ENCODE measurements at regions not wholly inside any gene's neighbourhood (a gene's known extent, or its start where the extent isn't known, plus 50 kb on each side); places are given as distances from the start of the nearest gene placed in this dataset.
"Not testable (repeated sequence)": the region's sequence is repeated elsewhere in the genome, so short reads cannot be mapped to it uniquely, and the experiment has no call there.

DNA sequence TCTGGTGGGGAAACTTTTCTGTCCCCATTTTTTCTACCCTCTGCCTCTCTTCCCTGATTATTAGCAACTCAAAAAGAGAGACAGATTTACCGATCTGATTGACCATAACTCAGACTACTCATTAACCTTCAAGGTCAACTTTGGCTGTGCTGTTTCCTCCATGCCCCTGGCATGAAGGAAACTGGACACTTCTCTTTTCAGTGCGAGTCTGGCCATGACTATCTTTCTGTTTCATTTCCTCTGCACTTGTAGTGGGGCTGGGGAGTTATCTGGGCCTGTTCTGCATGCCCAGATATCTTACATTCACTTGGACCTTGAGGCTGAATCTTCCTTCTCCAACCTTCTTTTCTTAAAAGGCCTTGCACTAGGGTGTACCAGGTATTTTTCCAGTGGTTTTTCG is 76.9 kb upstream of the SLCO2A1 start:
- H3K27ac ChIP-seq: peak overlapping the region in 3 of 4 donors; percentile 37 to 49 (median 48)
- TF ChIP-seq POLR2A (IDR thresholded peaks at IDR 0.05) (no peak), CTCF (IDR thresholded peaks at IDR 0.05) (no peak)
- ATAC-seq (peak; percentile 77), DNase-seq (peak in 3 of 4 donors; percentile 17 to 38 (median 34))
- peaks cover 37% of the 10 kb centered on the region for H3K4me1 ChIP-seq
- no peaks in the 10 kb centered on the region for H3K9me3 ChIP-seq
- no peak overlapping the region for H3K4me3 ChIP-seq
- H3K27me3 ChIP-seq: no peaks in the 10 kb centered on the region
- 19 to 36% methylated on average over 3 of the region's 3 CpGs for WGBS, 2 donors
- intact Hi-C loops (cut with DNase I): no loop called here
- H3K36me3 ChIP-seq (replicated peaks in 1 of 2; ENCODE audit: insufficient read depth in 1 of 2, low read depth in 2 of 2): no peaks in the 10 kb centered on the region

DNA sequence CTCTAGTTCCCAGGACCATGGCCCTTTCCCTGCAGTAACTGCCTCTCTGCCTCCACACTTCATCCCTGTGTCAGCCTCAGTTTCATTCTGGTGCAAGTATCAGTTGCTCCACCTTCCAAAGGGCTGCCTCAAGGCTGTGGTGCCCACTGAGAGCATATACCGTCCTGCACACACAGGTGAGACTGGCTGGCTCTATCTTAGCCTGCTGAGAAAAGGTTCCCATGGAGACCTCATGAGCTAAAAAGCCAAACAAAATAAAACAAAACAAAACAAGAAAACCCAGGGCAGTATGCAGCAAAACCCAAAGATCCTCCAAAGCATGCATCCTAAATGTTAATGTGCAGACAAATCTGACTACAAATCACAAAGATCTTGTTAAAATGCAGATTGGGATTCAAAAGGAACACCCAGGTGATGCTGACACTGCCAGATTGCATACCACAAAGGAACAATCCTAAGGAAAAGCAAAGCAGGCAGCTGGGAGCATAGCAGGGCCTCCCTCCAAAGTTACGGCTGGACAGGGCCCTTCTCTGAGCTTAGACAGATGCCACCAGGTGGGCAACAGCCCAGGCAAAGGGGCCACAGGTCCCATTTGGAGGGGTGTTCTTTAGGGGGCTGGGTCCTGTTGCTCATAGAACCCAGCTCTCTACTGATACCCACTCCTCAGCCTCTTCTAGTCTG is 76.3 kb upstream of the SLCO2A1 start:
- intact Hi-C loops (cut with DNase I): no loop called here

DNA sequence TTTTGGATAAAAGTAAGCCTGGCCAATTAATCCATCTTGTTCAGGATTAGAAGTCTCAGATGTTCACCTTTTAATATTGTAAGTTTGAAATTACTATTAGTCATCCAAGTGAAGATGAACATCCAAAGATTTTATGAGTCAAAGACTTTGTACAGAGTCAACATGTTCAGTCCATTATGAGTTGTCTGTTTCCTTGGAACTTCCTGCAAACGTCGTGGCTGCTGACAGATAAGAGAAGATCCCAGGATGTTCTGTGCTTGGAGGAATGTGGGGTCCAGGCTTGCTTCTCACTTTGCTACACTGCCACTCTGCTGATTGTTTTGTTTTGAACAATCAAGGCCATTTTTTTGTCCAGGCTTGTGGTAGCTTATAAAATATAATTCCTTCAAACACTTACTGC is 74.3 kb upstream of the SLCO2A1 start:
- DNase-seq (no peak), ATAC-seq (no peak)
- TF ChIP-seq POLR2A (IDR thresholded peaks at IDR 0.05) (no peak), CTCF (IDR thresholded peaks at IDR 0.05) (no peak)
- WGBS, 2 donors: 57 to 61% methylated on average over 2 of the region's 2 CpGs
- H3K4me1 ChIP-seq: peaks cover 27% of the 10 kb centered on the region
- no peak overlapping the region for H3K4me3 ChIP-seq
- intact Hi-C loops (cut with DNase I): no loop called here
- no peaks in the 10 kb centered on the region for H3K9me3 ChIP-seq
- H3K27ac ChIP-seq: no peak overlapping the region
- no peaks in the 10 kb centered on the region for H3K36me3 ChIP-seq (replicated peaks in 1 of 2; ENCODE audit: insufficient read depth in 1 of 2, low read depth in 2 of 2)
- no peaks in the 10 kb centered on the region for H3K27me3 ChIP-seq

More for the DNA sequence above, 76.3 kb upstream of the SLCO2A1 start:
- DNase-seq (peak in 1 of 4 donors; percentile 19), ATAC-seq (peak; percentile 74)
- no peaks in the 10 kb centered on the region for H3K36me3 ChIP-seq (replicated peaks in 1 of 2; ENCODE audit: insufficient read depth in 1 of 2, low read depth in 2 of 2)
- TF ChIP-seq CTCF (IDR thresholded peaks at IDR 0.05): no peak
- TF ChIP-seq POLR2A (IDR thresholded peaks at IDR 0.05): no peak
- H3K9me3 ChIP-seq: no peaks in the 10 kb centered on the region
- peaks cover 37% of the 10 kb centered on the region for H3K4me1 ChIP-seq
- H3K27ac ChIP-seq: peak overlapping the region in 3 of 4 donors; percentile 37 to 49 (median 48)
- 58 to 65% methylated on average over 2 of the region's 2 CpGs for WGBS, 2 donors
- no peaks in the 10 kb centered on the region for H3K27me3 ChIP-seq
- no peak overlapping the region for H3K4me3 ChIP-seq

- Histone ChIP-seq H3K4me3 (no peak overlapping the region), H3K4me1 (peaks cover 27% of the 10 kb centered on the region), H3K27ac (no peak overlapping the region), H3K36me3 (replicated peaks in 1 of 2; ENCODE audit: insufficient read depth in 1 of 2, low read depth in 2 of 2) (no peaks in the 10 kb centered on the region), H3K9me3 (no peaks in the 10 kb centered on the region), H3K27me3 (no peaks in the 10 kb centered on the region)
- intact Hi-C loops (cut with DNase I): no loop called here
- TF ChIP-seq POLR2A (IDR thresholded peaks at IDR 0.05): no peak
- TF ChIP-seq CTCF (IDR thresholded peaks at IDR 0.05): no peak
- ATAC-seq: no peak
- WGBS, 2 donors: 96 to 100% methylated on average over 1 of the region's 1 CpG
- no peak for DNase-seq
Measured at GRCh38 chr3:134103470-134103869, 73.7 kb upstream of the SLCO2A1 start.

DNA sequence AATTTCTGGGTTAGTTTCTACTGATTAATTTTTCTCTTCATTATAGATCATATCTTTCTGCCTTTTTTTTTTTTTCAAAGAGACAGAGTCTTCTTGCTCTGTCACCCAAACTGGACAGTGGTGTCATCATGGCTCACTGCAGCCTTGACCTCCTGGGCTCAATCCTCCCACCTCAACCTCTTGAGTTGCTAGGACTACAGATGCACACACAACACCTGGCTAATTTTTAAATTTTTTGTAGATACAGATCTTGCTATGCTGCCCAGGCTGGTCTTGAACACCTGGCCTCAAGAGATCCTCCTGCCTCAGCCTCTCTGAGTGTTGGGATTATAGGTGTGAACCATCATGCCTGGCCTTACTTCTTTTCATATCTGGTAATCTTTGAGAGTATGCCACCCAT is 73.3 kb upstream of the SLCO2A1 start:
- no peaks in the 10 kb centered on the region for H3K9me3 ChIP-seq
- intact Hi-C loops (cut with DNase I): no loop called here
- H3K27ac ChIP-seq: no peak overlapping the region
- ATAC-seq (no peak), DNase-seq (no peak)
- no peak for TF ChIP-seq CTCF (IDR thresholded peaks at IDR 0.05)
- TF ChIP-seq POLR2A (IDR thresholded peaks at IDR 0.05): no peak
- no peak overlapping the region for H3K4me3 ChIP-seq
- no peaks in the 10 kb centered on the region for H3K36me3 ChIP-seq (replicated peaks in 1 of 2; ENCODE audit: insufficient read depth in 1 of 2, low read depth in 2 of 2)
- peaks cover 24% of the 10 kb centered on the region for H3K4me1 ChIP-seq
- H3K27me3 ChIP-seq: no peaks in the 10 kb centered on the region

- H3K27me3 ChIP-seq; H3K27ac ChIP-seq; H3K9me3 ChIP-seq; intact Hi-C loops (cut with DNase I); DNase-seq; ATAC-seq; H3K36me3 ChIP-seq (replicated peaks in 1 of 2; ENCODE audit: insufficient read depth in 1 of 2, low read depth in 2 of 2); H3K4me3 ChIP-seq; H3K4me1 ChIP-seq: not testable (repeated sequence)
- WGBS, 2 donors: 74 to 80% methylated on average over 3 of the region's 3 CpGs
Measured at GRCh38 chr3:134096214-134096613, 66.5 kb upstream of the SLCO2A1 start.
